ENCODE measurements at regions not wholly inside any gene's neighbourhood (a gene's known extent, or its start where the extent isn't known, plus 50 kb on each side); places are given as distances from the start of the nearest gene placed in this dataset.

DNA sequence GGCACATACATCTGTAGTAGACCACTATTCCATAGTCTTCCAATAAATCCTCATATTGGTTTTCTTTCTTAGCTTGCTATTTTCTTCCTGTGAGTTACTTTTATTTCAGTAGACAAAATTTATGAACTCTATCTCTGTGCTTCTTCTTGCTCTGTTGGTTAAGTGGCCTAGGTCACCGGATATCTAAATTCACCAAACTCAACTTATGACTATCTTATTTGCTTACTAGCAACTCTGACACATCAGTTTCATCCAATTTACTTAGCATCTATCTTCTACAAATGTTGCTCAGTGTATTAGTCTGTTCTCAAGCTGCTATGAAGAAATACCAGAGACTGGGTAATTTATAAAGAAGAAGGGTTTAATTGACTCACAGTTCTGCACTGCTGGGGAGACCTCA lies 432.5 kb upstream of the FSIP2 start:
- ATAC-seq (ENCODE audit: low FRiP score in 2 of 2) (no peak), DNase-seq (no peak)
- Histone ChIP-seq H3K27ac (no peak overlapping the region), H3K27me3 (no peaks in the 10 kb centered on the region), H3K4me1 (no peaks in the 10 kb centered on the region), H3K36me3 (no peaks in the 10 kb centered on the region), H3K4me3 (no peak overlapping the region), H3K9me3 (no peaks in the 10 kb centered on the region)
- no peak for TF ChIP-seq POLR2AphosphoS5 (IDR thresholded peaks at IDR 0.05)
- TF ChIP-seq POLR2A (IDR thresholded peaks at IDR 0.05) = no peak
- TF ChIP-seq, protein P1, sequence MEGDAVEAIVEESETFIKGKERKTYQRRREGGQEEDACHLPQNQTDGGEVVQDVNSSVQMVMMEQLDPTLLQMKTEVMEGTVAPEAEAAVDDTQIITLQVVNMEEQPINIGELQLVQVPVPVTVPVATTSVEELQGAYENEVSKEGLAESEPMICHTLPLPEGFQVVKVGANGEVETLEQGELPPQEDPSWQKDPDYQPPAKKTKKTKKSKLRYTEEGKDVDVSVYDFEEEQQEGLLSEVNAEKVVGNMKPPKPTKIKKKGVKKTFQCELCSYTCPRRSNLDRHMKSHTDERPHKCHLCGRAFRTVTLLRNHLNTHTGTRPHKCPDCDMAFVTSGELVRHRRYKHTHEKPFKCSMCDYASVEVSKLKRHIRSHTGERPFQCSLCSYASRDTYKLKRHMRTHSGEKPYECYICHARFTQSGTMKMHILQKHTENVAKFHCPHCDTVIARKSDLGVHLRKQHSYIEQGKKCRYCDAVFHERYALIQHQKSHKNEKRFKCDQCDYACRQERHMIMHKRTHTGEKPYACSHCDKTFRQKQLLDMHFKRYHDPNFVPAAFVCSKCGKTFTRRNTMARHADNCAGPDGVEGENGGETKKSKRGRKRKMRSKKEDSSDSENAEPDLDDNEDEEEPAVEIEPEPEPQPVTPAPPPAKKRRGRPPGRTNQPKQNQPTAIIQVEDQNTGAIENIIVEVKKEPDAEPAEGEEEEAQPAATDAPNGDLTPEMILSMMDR (IDR thresholded peaks at IDR 0.05) = no peak
- TF ChIP-seq EP300 (IDR thresholded peaks at IDR 0.05) = no peak
- 92 to 93% methylated on average over 1 of the region's 1 CpG for WGBS, 2 donors

DNA sequence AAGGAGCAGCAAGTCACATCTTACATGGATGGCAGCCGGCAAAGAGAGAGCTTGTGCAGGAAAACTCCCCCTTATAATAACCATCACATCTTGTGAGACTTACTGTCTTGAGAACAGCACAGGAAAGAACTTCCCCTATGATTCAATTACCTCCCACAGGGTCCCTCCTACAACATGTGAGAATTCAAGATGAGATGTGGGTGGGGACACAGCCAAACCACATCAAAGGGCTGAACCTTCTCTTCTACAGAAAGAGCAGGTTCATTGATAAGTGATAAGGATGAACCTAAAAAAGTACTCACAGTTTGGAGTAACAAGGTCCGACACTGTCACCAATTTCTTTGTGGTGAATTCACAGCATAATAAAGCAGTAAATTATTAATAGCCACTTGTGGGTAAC lies 422.2 kb upstream of the FSIP2 start:
- WGBS, 2 donors = 41 to 46% methylated on average over 2 of the region's 2 CpGs
- Histone ChIP-seq H3K27ac (no peak overlapping the region), H3K27me3 (no peaks in the 10 kb centered on the region), H3K4me3 (no peak overlapping the region), H3K9me3 (no peaks in the 10 kb centered on the region), H3K36me3 (no peaks in the 10 kb centered on the region), H3K4me1 (no peaks in the 10 kb centered on the region)
- ATAC-seq (ENCODE audit: low FRiP score in 2 of 2) (no peak), DNase-seq (no peak)
- TF ChIP-seq POLR2A (IDR thresholded peaks at IDR 0.05) = no peak
- TF ChIP-seq POLR2AphosphoS5 (IDR thresholded peaks at IDR 0.05) = no peak
- no peak for TF ChIP-seq EP300 (IDR thresholded peaks at IDR 0.05)
- TF ChIP-seq, protein P1 (IDR thresholded peaks at IDR 0.05) = no peak

DNA sequence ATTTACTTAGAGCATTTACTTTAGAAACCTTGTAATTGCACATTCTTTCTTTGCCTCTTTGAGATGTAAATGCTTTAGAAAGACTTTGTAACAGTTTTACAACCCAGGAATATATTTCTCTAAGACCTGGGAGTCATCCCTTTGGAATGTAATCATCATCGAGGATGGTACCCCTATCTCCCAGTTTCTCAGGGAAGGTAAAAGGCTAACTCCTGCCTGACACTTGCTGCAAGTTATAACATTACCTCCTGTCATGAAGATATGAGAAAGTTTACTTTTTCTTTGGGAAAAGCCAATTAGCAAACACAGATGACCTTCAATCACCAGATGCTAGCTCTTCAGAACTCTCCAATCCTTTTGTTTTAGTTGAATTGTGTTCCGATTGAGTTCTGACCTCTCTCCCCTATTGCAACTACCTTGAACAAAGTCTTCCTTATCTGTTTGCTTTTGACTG lies 420.3 kb upstream of the FSIP2 start:
- ATAC-seq (ENCODE audit: low FRiP score in 2 of 2) (no peak), DNase-seq (no peak)
- Histone ChIP-seq H3K4me3 (no peak overlapping the region), H3K27ac (no peak overlapping the region), H3K27me3 (no peaks in the 10 kb centered on the region), H3K36me3 (no peaks in the 10 kb centered on the region), H3K4me1 (no peaks in the 10 kb centered on the region), H3K9me3 (no peaks in the 10 kb centered on the region)
- no peak for TF ChIP-seq POLR2AphosphoS5 (IDR thresholded peaks at IDR 0.05)
- TF ChIP-seq, protein P1 (IDR thresholded peaks at IDR 0.05) = no peak
- no peak for TF ChIP-seq POLR2A (IDR thresholded peaks at IDR 0.05)
- no peak for TF ChIP-seq EP300 (IDR thresholded peaks at IDR 0.05)
- 46 to 50% methylated on average over 2 of the region's 2 CpGs for WGBS, 2 donors

DNA sequence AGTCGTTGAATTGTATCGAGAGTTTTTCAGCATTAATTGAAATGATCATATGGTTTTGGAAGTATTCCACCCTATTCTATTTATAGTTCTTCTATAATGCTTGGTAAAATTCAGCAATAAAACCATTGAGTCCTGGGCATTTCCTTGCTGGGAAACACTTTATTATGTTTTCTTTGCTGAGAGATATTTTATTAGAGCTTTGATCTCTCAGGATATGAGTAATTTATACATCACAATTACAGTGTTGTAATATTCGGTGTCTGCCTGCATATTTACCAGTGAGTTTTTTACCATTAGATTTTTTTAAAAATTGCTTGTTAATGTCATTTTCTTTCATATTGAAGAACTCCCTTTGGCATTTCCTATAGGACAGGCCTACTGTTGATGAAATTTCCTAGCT lies 402.7 kb upstream of the FSIP2 start:
- TF ChIP-seq POLR2AphosphoS5 (IDR thresholded peaks at IDR 0.05) = no peak
- TF ChIP-seq, protein P1 (IDR thresholded peaks at IDR 0.05) = no peak
- no peak for TF ChIP-seq POLR2A (IDR thresholded peaks at IDR 0.05)
- no peak for TF ChIP-seq EP300 (IDR thresholded peaks at IDR 0.05)
- H3K4me3 ChIP-seq = no peak overlapping the region
- 82 to 91% methylated on average over 3 of the region's 3 CpGs for WGBS, 2 donors
- H3K9me3 ChIP-seq = peaks cover 0 to 4% (median 0%) of the 10 kb centered on the region in 4 donors
- no peak overlapping the region for H3K27ac ChIP-seq
- no peaks in the 10 kb centered on the region for H3K36me3 ChIP-seq
- H3K4me1 ChIP-seq = no peaks in the 10 kb centered on the region
- DNase-seq = no peak
- no peaks in the 10 kb centered on the region for H3K27me3 ChIP-seq
- no peak for ATAC-seq (ENCODE audit: low FRiP score in 2 of 2)

DNA sequence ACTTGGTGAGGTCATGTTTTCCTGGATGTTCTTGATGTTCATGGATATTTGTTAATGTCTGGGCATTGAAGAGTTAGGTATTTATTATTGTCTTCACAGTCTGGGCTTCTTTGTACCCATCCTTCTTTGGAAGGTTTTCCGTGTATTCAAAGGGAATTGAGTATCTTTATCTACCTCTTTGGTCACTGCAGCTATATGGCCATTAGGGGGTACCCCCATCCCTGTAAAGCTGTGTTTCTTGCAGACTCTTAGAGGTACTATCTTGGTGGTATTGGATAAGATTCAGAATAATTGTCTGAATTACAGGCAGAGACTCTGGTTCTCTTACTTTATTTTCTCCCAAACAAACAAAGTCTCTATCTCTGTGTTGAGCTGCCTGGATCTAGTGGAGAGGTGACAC lies 401.6 kb upstream of the FSIP2 start:
- Histone ChIP-seq H3K4me3 (no peak overlapping the region), H3K4me1 (no peaks in the 10 kb centered on the region), H3K9me3 (peaks cover 0 to 4% (median 0%) of the 10 kb centered on the region in 4 donors), H3K27ac (no peak overlapping the region), H3K27me3 (no peaks in the 10 kb centered on the region), H3K36me3 (no peaks in the 10 kb centered on the region)
- no peak for TF ChIP-seq EP300 (IDR thresholded peaks at IDR 0.05)
- TF ChIP-seq POLR2A (IDR thresholded peaks at IDR 0.05) = no peak
- TF ChIP-seq POLR2AphosphoS5 (IDR thresholded peaks at IDR 0.05) = no peak
- TF ChIP-seq, protein P1 (IDR thresholded peaks at IDR 0.05) = no peak
- DNase-seq = no peak
- WGBS, 2 donors = 60 to 77% methylated on average over 1 of the region's 1 CpG
- ATAC-seq (ENCODE audit: low FRiP score in 2 of 2) = no peak

All from upper lobe of left lung (tissue), 6 donors.